NCI-H345 (cell line): ENCODE measurements at regions not wholly inside any gene's neighbourhood (a gene's known extent, or its start where the extent isn't known, plus 50 kb on each side); places are given as distances from the start of the nearest gene placed in this dataset.

Source experiments
- DNase-seq: peaks from one replicate; lab custom pipeline; 2025; lab: John Stamatoyannopoulos, UW

GRCh38 chr12:89092297-89092696 is 260.0 kb downstream of the DUSP6 start:
- DNase-seq: no peak

- no peak for DNase-seq
Measured at GRCh38 chr12:89091293-89091841, 260.9 kb downstream of the DUSP6 start.

GRCh38 chr12:89089264-89089663 is 263.0 kb downstream of the DUSP6 start:
- DNase-seq: no peak

GRCh38 chr12:89087876-89088275 is 264.4 kb downstream of the DUSP6 start:
- DNase-seq: no peak

GRCh38 chr12:89087149-89087825 is 265.0 kb downstream of the DUSP6 start:
- DNase-seq: peak; percentile 25

- DNase-seq: no peak
Measured at GRCh38 chr12:89085421-89085820, 266.9 kb downstream of the DUSP6 start.

GRCh38 chr12:89084751-89085150 is 267.6 kb downstream of the DUSP6 start:
- no peak for DNase-seq

GRCh38 chr12:89083491-89083890 is 268.8 kb downstream of the DUSP6 start:
- DNase-seq: no peak

- DNase-seq: no peak
Measured at GRCh38 chr12:89082370-89082753, 269.9 kb downstream of the DUSP6 start.

GRCh38 chr12:89081719-89082369 is 270.5 kb downstream of the DUSP6 start:
- DNase-seq: no peak

GRCh38 chr12:89080793-89081465 is 271.4 kb downstream of the DUSP6 start:
- no peak for DNase-seq

GRCh38 chr12:89075880-89076540 is 276.3 kb downstream of the DUSP6 start:
- DNase-seq: no peak

- no peak for DNase-seq
Measured at GRCh38 chr12:89073659-89074058, 278.6 kb downstream of the DUSP6 start.

GRCh38 chr12:89073027-89073398 is 279.3 kb downstream of the DUSP6 start:
- peak; percentile 30 for DNase-seq

- peak; percentile 30 for DNase-seq
Measured at GRCh38 chr12:89072294-89073026, 279.8 kb downstream of the DUSP6 start.

- DNase-seq: no peak
Measured at GRCh38 chr12:89070603-89071002, 281.7 kb downstream of the DUSP6 start.

GRCh38 chr12:89069431-89069830 is 282.9 kb downstream of the DUSP6 start:
- DNase-seq: no peak

- DNase-seq: no peak
Measured at GRCh38 chr12:89067421-89068187, 284.7 kb downstream of the DUSP6 start.

- DNase-seq: no peak
Measured at GRCh38 chr12:89064780-89065179, 287.5 kb downstream of the DUSP6 start.

- DNase-seq: no peak
Measured at GRCh38 chr12:89064151-89064550, 288.1 kb downstream of the DUSP6 start.

GRCh38 chr12:89062996-89063395 is 289.3 kb downstream of the DUSP6 start:
- DNase-seq: no peak
